Astrocyte (in vitro differentiated cells and primary cell): ENCODE measurements at regions not wholly inside any gene's neighbourhood (a gene's known extent, or its start where the extent isn't known, plus 50 kb on each side); places are given as distances from the start of the nearest gene placed in this dataset.

Source experiments
- DNase-seq: peaks from one replicate; pipeline ENCODE4 v3.0.0-alpha.2; 2010; ENCODE audit warnings: low read depth
- FAIRE-seq: peaks from 2 replicates; lab custom pipeline; 2011; peaks lifted over from hg19 to GRCh38; lab: Jason Lieb, UNC
- H2AFZ ChIP-seq: 2 replicates; pipeline ENCODE4 v1.6.0; 2012; ENCODE audit warnings: low read depth, low read length, inconsistent platforms
- H3K27ac ChIP-seq: 2 replicates; pipeline ENCODE4 v1.5.1; 2011; ENCODE audit warnings: low read depth, low read length, inconsistent platforms
- H3K27me3 ChIP-seq: 2 replicates; pipeline ENCODE4 v1.6.0; 2011; ENCODE audit warnings: low read length, inconsistent platforms; ENCODE audit not compliant: insufficient read depth
- H3K36me3 ChIP-seq: 2 replicates; pipeline ENCODE4 v1.5.1; 2011; ENCODE audit warnings: low read length, inconsistent platforms; ENCODE audit not compliant: insufficient read depth
- H3K4me1 ChIP-seq: 2 replicates; pipeline ENCODE4 v1.5.1; 2011; ENCODE audit warnings: low read length, inconsistent platforms; ENCODE audit not compliant: insufficient read depth
- H3K4me2 ChIP-seq: 2 replicates; pipeline ENCODE4 v1.6.0; 2012; ENCODE audit warnings: low read length, inconsistent platforms
- H3K4me3 ChIP-seq: 2 replicates; pipeline ENCODE4 v1.5.1; 2011; ENCODE audit warnings: low read depth, mild to moderate bottlenecking, low read length, inconsistent platforms; ENCODE audit not compliant: insufficient read depth
- H3K79me2 ChIP-seq: 2 replicates; pipeline ENCODE4 v1.6.0; 2012; ENCODE audit warnings: mild to moderate bottlenecking, low read length, inconsistent platforms; ENCODE audit not compliant: insufficient read depth
- H3K9ac ChIP-seq: 2 replicates; pipeline ENCODE4 v1.6.0; 2012; ENCODE audit warnings: mild to moderate bottlenecking, low read length, inconsistent platforms
- H3K9me3 ChIP-seq: 2 replicates; pipeline ENCODE4 v1.5.1; 2012; ENCODE audit warnings: low read depth, mild to moderate bottlenecking, low read length, inconsistent platforms; ENCODE audit not compliant: insufficient read depth
- H4K20me1 ChIP-seq: 2 replicates; pipeline ENCODE4 v1.6.0; 2012; ENCODE audit warnings: low read length, inconsistent platforms; ENCODE audit not compliant: insufficient read depth
- H3K27ac Mint-ChIP-seq: one replicate; pipeline ENCODE4 v1.8.0; 2021; ENCODE audit warnings: mild to moderate bottlenecking, mixed read lengths; ENCODE audit not compliant: unreplicated experiment
- H3K27me3 Mint-ChIP-seq: one replicate; pipeline ENCODE4 v1.8.0; 2021; ENCODE audit warnings: low read depth, mixed read lengths; ENCODE audit not compliant: unreplicated experiment
- H3K36me3 Mint-ChIP-seq: one replicate; pipeline ENCODE4 v1.8.0; 2021; ENCODE audit warnings: low read depth, mixed read lengths; ENCODE audit not compliant: unreplicated experiment
- H3K4me1 Mint-ChIP-seq: one replicate; pipeline ENCODE4 v1.8.0; 2021; ENCODE audit warnings: low read depth, mixed read lengths; ENCODE audit not compliant: unreplicated experiment
- H3K4me3 Mint-ChIP-seq: one replicate; pipeline ENCODE4 v1.8.0; 2021; ENCODE audit warnings: mild to moderate bottlenecking, moderate library complexity, mixed read lengths; ENCODE audit not compliant: unreplicated experiment
- H3K9me3 Mint-ChIP-seq: one replicate; pipeline ENCODE4 v1.8.0; 2021; ENCODE audit warnings: mild to moderate bottlenecking, mixed read lengths; ENCODE audit not compliant: unreplicated experiment
- EZH2 ChIP-seq: IDR thresholded peaks from 2 replicates; pipeline ENCODE4 v1.6.1; 2012; ENCODE audit warnings: mild to moderate bottlenecking, low read length, inconsistent platforms; ENCODE audit not compliant: insufficient read depth
- TF ChIP-seq, protein P1 (sequence below): IDR thresholded peaks from 2 replicates; pipeline ENCODE4 v1.5.1; 2011; ENCODE audit warnings: low read depth, mild to moderate bottlenecking, inconsistent platforms, low read length, moderate library complexity; ENCODE audit not compliant: insufficient read depth

DNA sequence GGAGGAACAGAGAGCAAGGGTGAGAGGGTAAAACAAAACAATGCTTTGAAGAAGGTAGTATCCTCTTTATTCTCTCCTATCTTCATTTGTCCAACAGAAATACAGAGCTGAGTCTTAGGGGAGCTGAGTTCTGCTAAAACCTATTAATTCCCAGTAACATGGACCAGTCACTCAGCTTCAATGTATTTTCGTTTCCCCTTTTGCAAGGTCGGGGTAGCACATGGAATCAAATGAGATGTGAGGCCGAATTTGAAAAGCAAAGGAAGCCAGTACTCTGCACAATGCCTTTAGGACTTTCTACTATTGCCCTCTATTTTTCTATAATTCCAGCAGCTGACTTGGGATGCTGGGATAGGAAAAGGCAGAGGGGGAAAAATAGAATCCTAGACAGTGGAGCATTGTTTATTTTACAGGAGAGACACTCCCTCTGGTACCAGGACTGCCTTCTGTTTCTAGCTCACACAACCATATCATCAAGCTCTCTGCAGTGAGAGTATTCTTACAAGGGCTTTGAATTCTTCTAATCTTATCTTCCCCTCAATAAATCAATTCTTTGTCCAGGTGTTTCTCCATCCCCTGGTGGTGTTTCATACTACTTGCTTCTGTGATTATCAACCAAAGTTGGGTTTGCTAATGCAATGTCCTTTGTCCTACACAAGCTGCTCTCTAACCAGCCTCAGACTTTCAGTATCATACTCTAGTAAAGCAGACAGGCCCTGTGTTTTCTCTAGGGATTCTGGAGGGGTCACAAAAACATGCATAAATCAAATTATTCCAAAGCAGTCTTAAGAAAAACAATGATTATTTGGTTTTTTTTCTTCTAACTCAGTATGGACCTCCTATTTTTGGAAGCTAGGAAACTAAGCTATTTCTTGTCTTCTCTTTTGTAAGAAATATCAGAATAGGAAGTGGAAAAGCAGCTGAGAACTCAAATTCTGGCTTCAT, 341.5 kb downstream of the OSTF1 start:
- Histone ChIP-seq H3K4me1 (no peaks in the 10 kb centered on the region), H3K9ac (no peak overlapping the region), H3K79me2 (no peaks in the 10 kb centered on the region), H3K4me3 (no peak overlapping the region), H3K9me3 (no peaks in the 10 kb centered on the region), H3K27me3 (no peaks in the 10 kb centered on the region), H3K36me3 (no peaks in the 10 kb centered on the region), H3K27ac (no peak overlapping the region), H3K4me2 (no peak overlapping the region), H4K20me1 (no peaks in the 10 kb centered on the region), H2AFZ (no peak overlapping the region)
- Mint-ChIP-seq H3K27ac (no peak overlapping the region), H3K4me1 (no peaks in the 10 kb centered on the region), H3K9me3 (no peaks in the 10 kb centered on the region), H3K36me3 (no peaks in the 10 kb centered on the region), H3K27me3 (peaks cover 20% of the 10 kb centered on the region), H3K4me3 (no peak overlapping the region)
- DNase-seq (no peak), FAIRE-seq (no peak)
- TF ChIP-seq, protein P1, sequence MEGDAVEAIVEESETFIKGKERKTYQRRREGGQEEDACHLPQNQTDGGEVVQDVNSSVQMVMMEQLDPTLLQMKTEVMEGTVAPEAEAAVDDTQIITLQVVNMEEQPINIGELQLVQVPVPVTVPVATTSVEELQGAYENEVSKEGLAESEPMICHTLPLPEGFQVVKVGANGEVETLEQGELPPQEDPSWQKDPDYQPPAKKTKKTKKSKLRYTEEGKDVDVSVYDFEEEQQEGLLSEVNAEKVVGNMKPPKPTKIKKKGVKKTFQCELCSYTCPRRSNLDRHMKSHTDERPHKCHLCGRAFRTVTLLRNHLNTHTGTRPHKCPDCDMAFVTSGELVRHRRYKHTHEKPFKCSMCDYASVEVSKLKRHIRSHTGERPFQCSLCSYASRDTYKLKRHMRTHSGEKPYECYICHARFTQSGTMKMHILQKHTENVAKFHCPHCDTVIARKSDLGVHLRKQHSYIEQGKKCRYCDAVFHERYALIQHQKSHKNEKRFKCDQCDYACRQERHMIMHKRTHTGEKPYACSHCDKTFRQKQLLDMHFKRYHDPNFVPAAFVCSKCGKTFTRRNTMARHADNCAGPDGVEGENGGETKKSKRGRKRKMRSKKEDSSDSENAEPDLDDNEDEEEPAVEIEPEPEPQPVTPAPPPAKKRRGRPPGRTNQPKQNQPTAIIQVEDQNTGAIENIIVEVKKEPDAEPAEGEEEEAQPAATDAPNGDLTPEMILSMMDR, result no peak

DNA sequence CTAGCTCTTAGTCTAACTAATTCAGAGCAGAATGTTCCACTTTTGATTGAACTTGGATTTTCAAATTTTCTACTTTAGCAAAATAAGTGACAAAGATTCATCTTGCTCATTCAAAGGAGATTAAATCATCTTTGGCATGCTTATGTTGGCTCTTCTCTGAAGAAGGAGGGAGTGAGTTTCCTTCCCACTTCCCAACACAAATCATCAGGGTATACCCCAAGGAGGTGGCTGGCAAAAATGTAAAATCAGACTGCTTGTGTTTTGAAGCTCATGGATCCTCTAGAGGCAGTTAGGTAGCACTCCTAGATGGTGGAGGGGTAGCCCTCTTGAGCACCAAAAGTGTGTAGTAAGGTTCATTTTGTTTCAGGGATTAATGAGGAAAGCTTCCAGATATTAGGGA, 343.1 kb downstream of the OSTF1 start:
- Mint-ChIP-seq H3K36me3 (no peaks in the 10 kb centered on the region), H3K27me3 (peaks cover 24% of the 10 kb centered on the region), H3K27ac (no peak overlapping the region), H3K4me1 (no peaks in the 10 kb centered on the region), H3K9me3 (no peaks in the 10 kb centered on the region), H3K4me3 (no peak overlapping the region)
- no peak overlapping the region for H3K4me2 ChIP-seq
- DNase-seq (no peak), FAIRE-seq (no peak)
- no peaks in the 10 kb centered on the region for H3K36me3 ChIP-seq
- no peak overlapping the region for H3K27ac ChIP-seq
- no peaks in the 10 kb centered on the region for H3K4me1 ChIP-seq
- no peaks in the 10 kb centered on the region for H3K27me3 ChIP-seq
- H3K9ac ChIP-seq, result no peak overlapping the region
- TF ChIP-seq, protein P1, result no peak
- TF ChIP-seq EZH2, result no peak
- no peaks in the 10 kb centered on the region for H3K79me2 ChIP-seq
- H3K4me3 ChIP-seq, result no peak overlapping the region
- no peak overlapping the region for H2AFZ ChIP-seq
- H4K20me1 ChIP-seq, result no peaks in the 10 kb centered on the region
- H3K9me3 ChIP-seq, result no peaks in the 10 kb centered on the region

DNA sequence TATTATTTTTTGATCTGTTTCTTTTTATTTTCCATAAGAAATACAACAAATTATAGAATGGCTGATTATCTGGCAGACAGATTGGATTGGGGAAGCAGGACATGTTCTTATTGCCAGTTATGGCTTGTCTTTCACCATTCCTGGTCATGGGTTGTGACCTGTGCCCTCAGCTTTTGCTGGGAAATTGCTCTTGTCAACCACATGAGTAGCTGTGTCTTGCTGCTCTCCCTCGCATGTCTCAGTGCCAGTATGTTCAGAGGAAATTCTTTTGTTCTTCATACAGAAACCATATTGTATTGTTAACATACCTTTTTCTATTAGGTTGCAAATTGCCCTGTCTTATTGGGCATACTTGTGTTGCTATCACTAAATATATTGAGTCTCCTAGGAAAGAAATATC, 344.1 kb downstream of the OSTF1 start:
- H3K27ac ChIP-seq, result no peak overlapping the region

More for the DNA sequence above, 344.1 kb downstream of the OSTF1 start:
- Histone ChIP-seq H3K4me2 (no peak overlapping the region), H3K9me3 (no peaks in the 10 kb centered on the region), H3K79me2 (no peaks in the 10 kb centered on the region), H3K4me3 (no peak overlapping the region), H2AFZ (no peak overlapping the region), H3K27me3 (no peaks in the 10 kb centered on the region), H3K4me1 (no peaks in the 10 kb centered on the region), H4K20me1 (no peaks in the 10 kb centered on the region), H3K36me3 (no peaks in the 10 kb centered on the region), H3K9ac (no peak overlapping the region)
- FAIRE-seq (no peak), DNase-seq (no peak)
- no peaks in the 10 kb centered on the region for H3K36me3 Mint-ChIP-seq
- H3K27me3 Mint-ChIP-seq, result peaks cover 22% of the 10 kb centered on the region
- no peak overlapping the region for H3K4me3 Mint-ChIP-seq
- H3K4me1 Mint-ChIP-seq, result no peaks in the 10 kb centered on the region
- H3K9me3 Mint-ChIP-seq, result no peaks in the 10 kb centered on the region
- no peak for TF ChIP-seq EZH2
- TF ChIP-seq, protein P1, result no peak
- no peak overlapping the region for H3K27ac Mint-ChIP-seq
